GM19043 (cell line): ENCODE measurements at regions not wholly inside any gene's neighbourhood (a gene's known extent, or its start where the extent isn't known, plus 50 kb on each side); places are given as distances from the start of the nearest gene placed in this dataset.

ENCODE experiments used
- ATAC-seq: cut with Tn5 transposase; IDR thresholded peaks from one replicate; pipeline ENCODE4 v1.9.1; 2021; ENCODE audit warnings: low read depth; ENCODE audit not compliant: unreplicated experiment

DNA sequence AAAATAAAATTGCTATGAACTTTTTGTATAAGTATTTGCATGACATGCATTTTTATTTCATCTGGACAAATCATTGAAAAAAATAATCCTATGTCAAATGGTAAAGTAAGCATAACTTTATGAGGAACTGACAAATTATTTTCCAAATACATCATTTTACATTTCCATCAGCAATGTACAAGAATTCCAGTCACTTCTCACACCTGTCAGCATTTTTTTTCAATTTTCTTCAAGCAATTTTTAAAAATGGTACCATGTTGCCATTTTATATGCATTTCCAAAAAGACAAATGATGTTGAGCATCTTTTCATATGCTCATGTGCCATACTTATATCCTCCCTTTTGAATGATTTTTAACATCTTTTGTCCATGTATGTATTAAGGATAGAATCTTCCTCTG is 961.7 kb upstream of the PIK3C3 start:
- no peak for ATAC-seq

DNA sequence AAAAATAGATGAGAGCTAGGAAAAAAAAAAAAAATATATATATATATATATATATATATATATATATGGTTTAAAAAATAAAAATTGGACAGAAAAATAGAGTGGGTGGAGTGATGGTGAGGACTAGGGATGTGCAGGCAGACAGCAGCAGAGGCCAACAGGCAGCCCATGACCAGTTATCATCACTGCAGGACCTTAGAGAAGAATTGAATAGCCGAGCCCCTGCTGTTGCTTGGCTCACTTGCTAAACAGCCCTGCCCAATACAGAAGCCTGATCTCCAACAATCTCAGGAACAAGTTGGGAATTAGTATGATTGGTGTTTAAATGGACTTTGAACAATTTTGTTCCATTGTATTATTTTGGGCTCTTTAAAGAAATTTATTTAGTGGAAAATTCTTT is 967.5 kb upstream of the PIK3C3 start:
- no peak for ATAC-seq

GRCh38 chr18:40985436-40985835 is 969.6 kb upstream of the PIK3C3 start:
- ATAC-seq, result no peak

GRCh38 chr18:40984856-40985255 is 970.2 kb upstream of the PIK3C3 start:
- no peak for ATAC-seq

DNA sequence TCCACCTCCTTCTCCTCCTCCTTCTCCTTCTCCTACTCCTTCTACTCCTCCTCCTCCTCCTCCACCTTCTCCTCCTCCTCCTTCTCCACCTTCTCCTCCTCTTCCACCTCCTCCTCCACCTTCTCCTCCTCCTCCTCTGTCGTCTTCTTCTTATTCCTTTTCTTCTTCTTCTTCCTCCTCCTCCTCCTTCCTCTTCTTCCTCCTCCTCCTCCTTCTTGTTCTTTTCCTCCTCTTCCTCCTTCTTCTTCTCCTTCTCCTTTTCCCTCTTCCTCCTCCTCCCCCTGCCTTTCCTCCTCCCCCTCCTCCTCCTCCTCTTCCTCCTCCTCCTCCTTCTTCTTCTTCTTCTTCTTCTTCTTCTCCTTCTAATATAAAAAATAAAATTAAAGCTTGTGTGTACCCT is 971.2 kb upstream of the PIK3C3 start:
- no peak for ATAC-seq

- no peak for ATAC-seq
Observed at GRCh38 chr18:40980171-40980570, 974.9 kb upstream of the PIK3C3 start.

GRCh38 chr18:40976050-40976449 is 979.0 kb upstream of the PIK3C3 start:
- ATAC-seq, result no peak

- ATAC-seq, result no peak
Observed at GRCh38 chr18:40974448-40974847, 980.6 kb upstream of the PIK3C3 start.

DNA sequence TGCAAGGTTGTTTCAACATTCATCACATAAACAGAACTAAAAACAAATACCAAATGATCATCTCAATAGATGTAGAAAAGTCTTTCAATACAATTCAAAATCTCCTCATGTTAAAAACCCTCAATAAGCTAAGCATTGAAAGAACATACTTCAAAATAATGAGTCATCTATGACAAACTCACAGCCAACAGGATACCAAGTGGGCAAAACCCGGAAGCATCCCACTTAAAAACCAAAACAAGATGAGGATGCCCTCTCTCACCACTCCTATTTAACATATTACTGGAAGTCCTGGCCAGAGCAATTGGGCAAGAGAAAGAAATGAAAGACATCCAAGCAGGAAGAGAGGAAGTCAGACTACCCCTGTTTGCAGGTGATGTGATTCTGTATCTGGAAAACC is 992.2 kb upstream of the PIK3C3 start:
- no peak for ATAC-seq

- ATAC-seq, result no peak
Observed at GRCh38 chr18:40957533-40958070, 997.4 kb upstream of the PIK3C3 start.

- ATAC-seq, result no peak
Observed at GRCh38 chr18:40956213-40956612, 998.8 kb upstream of the PIK3C3 start.

DNA sequence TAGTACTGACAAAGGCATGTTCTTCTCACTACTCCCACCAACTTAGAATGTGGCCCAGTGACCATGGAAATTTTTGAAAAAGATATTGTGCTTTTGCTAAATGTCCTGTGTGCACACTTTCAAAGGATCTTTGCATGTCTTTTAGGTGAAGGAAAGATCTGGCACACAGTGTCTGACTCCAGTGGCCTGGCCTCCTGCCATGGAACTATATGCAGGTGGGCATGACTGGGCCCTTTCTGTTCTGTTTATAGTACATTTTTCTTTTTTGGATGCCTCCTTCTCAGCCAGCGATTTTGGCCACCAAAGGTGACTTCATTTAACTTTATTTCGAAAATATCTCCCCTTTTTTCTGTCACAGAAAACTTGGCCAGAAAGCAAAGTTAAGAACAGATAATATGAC is 999.7 kb upstream of the PIK3C3 start:
- no peak for ATAC-seq

- no peak for ATAC-seq
Observed at GRCh38 chr18:40949114-40949950, 1005.7 kb upstream of the PIK3C3 start.

- ATAC-seq, result no peak
Observed at GRCh38 chr18:40944576-40944975, 1010.5 kb upstream of the PIK3C3 start.

- ATAC-seq, result no peak
Observed at GRCh38 chr18:40939656-40940515, 1015.1 kb upstream of the PIK3C3 start.

GRCh38 chr18:40938615-40939014 is 1016.4 kb upstream of the PIK3C3 start:
- ATAC-seq, result no peak

DNA sequence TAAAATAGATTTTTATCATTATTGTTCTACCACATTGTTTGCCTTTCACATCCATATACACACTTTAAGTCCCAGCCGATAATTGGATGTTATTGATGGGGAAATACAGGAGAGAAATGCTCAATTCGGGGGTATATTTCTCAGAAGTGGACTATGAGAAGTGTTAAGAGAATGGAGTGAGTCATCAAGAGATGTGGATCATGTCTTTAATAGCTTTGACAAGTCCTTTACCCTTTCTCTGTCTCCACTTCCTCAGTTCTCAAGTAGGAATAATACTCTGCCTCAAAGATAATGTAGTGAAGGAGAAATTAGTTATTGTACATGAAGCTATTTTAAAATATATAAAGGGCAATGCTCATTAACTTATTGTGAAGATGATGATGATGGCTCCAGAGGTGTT is 1017.6 kb upstream of the PIK3C3 start:
- ATAC-seq, result no peak

DNA sequence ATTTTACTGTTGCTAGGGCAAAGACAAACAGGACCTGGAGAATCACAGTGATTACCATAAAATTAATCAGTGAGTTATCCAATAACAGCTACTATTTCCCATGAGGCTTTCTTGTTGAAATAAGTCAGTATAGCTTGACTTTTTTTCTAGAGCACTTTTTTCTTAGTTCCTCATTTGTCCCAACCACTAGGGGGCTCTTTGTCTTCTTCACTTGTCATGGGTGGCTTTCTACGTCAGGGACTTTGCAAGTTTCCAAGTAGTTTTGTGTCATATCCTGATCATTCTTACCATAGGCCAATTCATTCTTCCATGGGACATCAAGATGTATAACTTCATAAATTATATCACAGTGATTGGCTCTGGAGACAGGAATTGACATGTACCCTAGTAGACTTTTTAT is 1019.6 kb upstream of the PIK3C3 start:
- no peak for ATAC-seq

GRCh38 chr18:40932862-40933261 is 1022.2 kb upstream of the PIK3C3 start:
- no peak for ATAC-seq

DNA sequence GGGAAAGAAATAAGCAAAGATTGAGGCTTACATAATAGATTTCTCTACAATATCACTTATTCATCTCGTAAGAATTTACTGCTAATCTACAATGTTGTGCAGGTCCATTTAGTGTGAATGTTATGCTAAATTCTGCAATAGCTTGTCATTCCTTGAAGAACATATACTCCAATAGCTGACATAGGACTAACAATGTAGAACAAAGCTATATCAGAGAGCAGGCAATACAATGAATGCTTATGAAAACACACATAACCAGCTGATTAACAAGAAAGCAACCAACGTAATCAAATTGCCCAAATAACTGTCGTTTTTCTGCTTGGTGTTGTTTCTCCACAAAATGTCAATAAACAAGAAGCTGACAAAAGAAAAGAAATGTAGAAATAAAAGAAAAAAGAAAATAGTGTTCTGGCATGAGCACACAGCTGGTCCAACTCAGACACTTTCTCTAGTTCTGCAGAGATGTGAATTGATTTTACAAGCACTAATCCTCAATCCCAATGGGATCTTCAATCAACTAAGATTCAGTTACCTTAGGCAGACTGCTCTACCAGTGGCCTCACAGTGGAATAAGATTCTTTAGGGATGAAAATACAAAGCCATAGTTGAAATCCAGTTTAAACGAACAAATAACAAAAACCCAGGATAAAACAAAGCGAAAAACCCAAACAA is 1024.7 kb upstream of the PIK3C3 start:
- ATAC-seq, result no peak

- ATAC-seq, result no peak
Observed at GRCh38 chr18:40929399-40929798, 1025.6 kb upstream of the PIK3C3 start.
